ENCODE measurements at regions not wholly inside any gene's neighbourhood (a gene's known extent, or its start where the extent isn't known, plus 50 kb on each side); places are given as distances from the start of the nearest gene placed in this dataset.

- H3K4me2 ChIP-seq: no peak overlapping the region
- peaks cover 36% of the 10 kb centered on the region for H3K4me1 ChIP-seq (ENCODE audit: insufficient read depth)
- H3K27ac Mint-ChIP-seq: no peak overlapping the region
- TF ChIP-seq ZNF462 (CRISPR knock-in tag; IDR thresholded peaks at IDR 0.05): no peak
- no peak for TF ChIP-seq ZNF114 (CRISPR knock-in tag; IDR thresholded peaks at IDR 0.05)
- TF ChIP-seq STAT1 (IDR thresholded peaks at IDR 0.05; ENCODE audit: unreplicated experiment): no peak
- TF ChIP-seq ZNF331 (CRISPR knock-in tag; IDR thresholded peaks at IDR 0.05; ENCODE audit: low read depth): no peak
- no peak for TF ChIP-seq POLR2AphosphoS5 (IDR thresholded peaks at IDR 0.05; ENCODE audit: low read depth)
- no peak for TF ChIP-seq CREB1 (CRISPR knock-in tag; IDR thresholded peaks at IDR 0.05; ENCODE audit: low read depth)
- TF ChIP-seq, protein P1, sequence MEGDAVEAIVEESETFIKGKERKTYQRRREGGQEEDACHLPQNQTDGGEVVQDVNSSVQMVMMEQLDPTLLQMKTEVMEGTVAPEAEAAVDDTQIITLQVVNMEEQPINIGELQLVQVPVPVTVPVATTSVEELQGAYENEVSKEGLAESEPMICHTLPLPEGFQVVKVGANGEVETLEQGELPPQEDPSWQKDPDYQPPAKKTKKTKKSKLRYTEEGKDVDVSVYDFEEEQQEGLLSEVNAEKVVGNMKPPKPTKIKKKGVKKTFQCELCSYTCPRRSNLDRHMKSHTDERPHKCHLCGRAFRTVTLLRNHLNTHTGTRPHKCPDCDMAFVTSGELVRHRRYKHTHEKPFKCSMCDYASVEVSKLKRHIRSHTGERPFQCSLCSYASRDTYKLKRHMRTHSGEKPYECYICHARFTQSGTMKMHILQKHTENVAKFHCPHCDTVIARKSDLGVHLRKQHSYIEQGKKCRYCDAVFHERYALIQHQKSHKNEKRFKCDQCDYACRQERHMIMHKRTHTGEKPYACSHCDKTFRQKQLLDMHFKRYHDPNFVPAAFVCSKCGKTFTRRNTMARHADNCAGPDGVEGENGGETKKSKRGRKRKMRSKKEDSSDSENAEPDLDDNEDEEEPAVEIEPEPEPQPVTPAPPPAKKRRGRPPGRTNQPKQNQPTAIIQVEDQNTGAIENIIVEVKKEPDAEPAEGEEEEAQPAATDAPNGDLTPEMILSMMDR (conservative IDR thresholded peaks at IDR 0.05; ENCODE audit: low read depth in 2 of 2): no peak
- TF ChIP-seq NANOG (IDR thresholded peaks at IDR 0.05; ENCODE audit: borderline replicate concordance): no peak
- no peak for TF ChIP-seq JUNB (IDR thresholded peaks at IDR 0.05; ENCODE audit: unreplicated experiment)
- TF ChIP-seq, protein P2, sequence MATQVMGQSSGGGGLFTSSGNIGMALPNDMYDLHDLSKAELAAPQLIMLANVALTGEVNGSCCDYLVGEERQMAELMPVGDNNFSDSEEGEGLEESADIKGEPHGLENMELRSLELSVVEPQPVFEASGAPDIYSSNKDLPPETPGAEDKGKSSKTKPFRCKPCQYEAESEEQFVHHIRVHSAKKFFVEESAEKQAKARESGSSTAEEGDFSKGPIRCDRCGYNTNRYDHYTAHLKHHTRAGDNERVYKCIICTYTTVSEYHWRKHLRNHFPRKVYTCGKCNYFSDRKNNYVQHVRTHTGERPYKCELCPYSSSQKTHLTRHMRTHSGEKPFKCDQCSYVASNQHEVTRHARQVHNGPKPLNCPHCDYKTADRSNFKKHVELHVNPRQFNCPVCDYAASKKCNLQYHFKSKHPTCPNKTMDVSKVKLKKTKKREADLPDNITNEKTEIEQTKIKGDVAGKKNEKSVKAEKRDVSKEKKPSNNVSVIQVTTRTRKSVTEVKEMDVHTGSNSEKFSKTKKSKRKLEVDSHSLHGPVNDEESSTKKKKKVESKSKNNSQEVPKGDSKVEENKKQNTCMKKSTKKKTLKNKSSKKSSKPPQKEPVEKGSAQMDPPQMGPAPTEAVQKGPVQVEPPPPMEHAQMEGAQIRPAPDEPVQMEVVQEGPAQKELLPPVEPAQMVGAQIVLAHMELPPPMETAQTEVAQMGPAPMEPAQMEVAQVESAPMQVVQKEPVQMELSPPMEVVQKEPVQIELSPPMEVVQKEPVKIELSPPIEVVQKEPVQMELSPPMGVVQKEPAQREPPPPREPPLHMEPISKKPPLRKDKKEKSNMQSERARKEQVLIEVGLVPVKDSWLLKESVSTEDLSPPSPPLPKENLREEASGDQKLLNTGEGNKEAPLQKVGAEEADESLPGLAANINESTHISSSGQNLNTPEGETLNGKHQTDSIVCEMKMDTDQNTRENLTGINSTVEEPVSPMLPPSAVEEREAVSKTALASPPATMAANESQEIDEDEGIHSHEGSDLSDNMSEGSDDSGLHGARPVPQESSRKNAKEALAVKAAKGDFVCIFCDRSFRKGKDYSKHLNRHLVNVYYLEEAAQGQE (IDR thresholded peaks at IDR 0.05; ENCODE audit: unreplicated experiment): no peak
- TF ChIP-seq, protein P3, sequence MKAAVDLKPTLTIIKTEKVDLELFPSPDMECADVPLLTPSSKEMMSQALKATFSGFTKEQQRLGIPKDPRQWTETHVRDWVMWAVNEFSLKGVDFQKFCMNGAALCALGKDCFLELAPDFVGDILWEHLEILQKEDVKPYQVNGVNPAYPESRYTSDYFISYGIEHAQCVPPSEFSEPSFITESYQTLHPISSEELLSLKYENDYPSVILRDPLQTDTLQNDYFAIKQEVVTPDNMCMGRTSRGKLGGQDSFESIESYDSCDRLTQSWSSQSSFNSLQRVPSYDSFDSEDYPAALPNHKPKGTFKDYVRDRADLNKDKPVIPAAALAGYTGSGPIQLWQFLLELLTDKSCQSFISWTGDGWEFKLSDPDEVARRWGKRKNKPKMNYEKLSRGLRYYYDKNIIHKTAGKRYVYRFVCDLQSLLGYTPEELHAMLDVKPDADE (IDR thresholded peaks at IDR 0.05): no peak
- no peak for TF ChIP-seq EZH2phosphoT487 (IDR thresholded peaks at IDR 0.05; ENCODE audit: unreplicated experiment)
- no peak overlapping the region for H3K4me3 Mint-ChIP-seq
- DNase-seq (ENCODE audit: low spot score) (no peak), ATAC-seq (no peak)
- no peaks in the 10 kb centered on the region for H3K36me3 Mint-ChIP-seq (ENCODE audit: low read depth)
- H3K4me1 Mint-ChIP-seq: peaks cover 40% of the 10 kb centered on the region
- H3K9me3 Mint-ChIP-seq: no peaks in the 10 kb centered on the region; the same call in 2 of the 3 replicates
- no peaks in the 10 kb centered on the region for H3K27me3 Mint-ChIP-seq (ENCODE audit: insufficient read depth, low read depth, poor library complexity)
- no peaks in the 10 kb centered on the region for H3K9me2 ChIP-seq (ENCODE audit: insufficient read depth)
- H3K36me3 ChIP-seq (ENCODE audit: insufficient read depth): no peaks in the 10 kb centered on the region
- no peaks in the 10 kb centered on the region for H3F3A ChIP-seq (replicated peaks; ENCODE audit: low read depth)
- H3K79me2 ChIP-seq (replicated peaks; ENCODE audit: insufficient read depth): no peaks in the 10 kb centered on the region
- H3K4me3 ChIP-seq: no peak overlapping the region
- H4K20me1 ChIP-seq (replicated peaks; ENCODE audit: insufficient read depth): no peaks in the 10 kb centered on the region
- H3K27me3 ChIP-seq (ENCODE audit: insufficient read depth): no peaks in the 10 kb centered on the region
- H3K27ac ChIP-seq (ENCODE audit: low read depth): no peak overlapping the region
- H2AFZ ChIP-seq: no peak overlapping the region
Observed at GRCh38 chr13:77378662-77379061, 51.8 kb upstream of the MYCBP2 start.
